ENCODE measurements at regions not wholly inside any gene's neighbourhood (a gene's known extent, or its start where the extent isn't known, plus 50 kb on each side); places are given as distances from the start of the nearest gene placed in this dataset.

DNA sequence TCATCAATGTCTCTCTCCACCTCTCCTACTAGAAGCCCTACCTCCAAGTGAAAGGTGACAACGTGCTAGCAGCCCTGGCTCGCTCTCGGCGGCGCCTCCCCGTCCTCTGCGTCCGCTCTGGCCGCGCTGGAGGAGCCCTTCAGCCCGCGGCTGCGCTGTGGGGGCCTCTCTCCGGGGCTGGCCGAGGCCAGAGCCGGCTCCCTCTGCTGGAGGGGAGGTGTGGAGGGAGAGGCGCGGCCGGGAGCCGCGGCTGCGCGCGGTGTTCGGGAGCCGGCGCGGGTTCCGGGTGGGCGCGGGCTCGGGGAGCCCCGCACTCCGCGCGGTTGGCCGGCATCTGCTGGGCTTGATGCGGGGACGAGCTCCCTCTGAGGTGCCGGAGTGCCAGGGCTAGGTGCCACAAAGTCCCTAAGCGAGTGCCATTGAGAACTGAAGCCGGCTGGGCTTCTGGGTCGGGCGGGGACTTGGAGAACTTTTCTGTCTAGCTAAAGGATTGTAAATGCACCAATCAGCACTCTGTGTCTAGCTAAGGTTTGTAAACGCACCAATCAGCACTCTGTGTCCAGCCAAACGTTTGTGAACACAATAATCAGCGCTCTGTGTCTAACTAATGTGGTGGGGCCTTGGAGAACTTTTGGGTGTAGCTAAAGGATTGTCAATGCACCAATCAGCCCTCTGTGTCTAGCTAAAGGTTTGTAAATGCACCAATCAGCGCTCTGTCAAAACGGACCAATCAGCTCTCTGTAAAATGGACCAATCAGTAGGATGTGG lies 84.8 kb upstream of the ARRDC4 start:
- DNase-seq (peak; percentile 35 to 43), FAIRE-seq (no peak)
- Histone ChIP-seq H3K4me3 (ENCODE audit: low read depth in 1 of 3, low read length in 3 of 3) (peak overlapping the region in 2 of 3 donors; percentile 8 to 37), H3K27ac (ENCODE audit: low read depth in 1 of 3, low read length in 2 of 3) (no peak overlapping the region), H3K27me3 (ENCODE audit: control insufficient read depth in 3 of 3, insufficient read depth in 3 of 3, low read length in 3 of 3) (peaks cover 0 to 2% (median 0%) of the 10 kb centered on the region in 3 donors), H3K9me3 (ENCODE audit: control insufficient read depth in 2 of 2, insufficient read depth in 1 of 2, low read depth in 1 of 2, low read length in 1 of 2) (peaks cover 0 to 3% of the 10 kb centered on the region in 2 donors), H3K36me3 (ENCODE audit: control insufficient read depth in 3 of 3, insufficient read depth in 2 of 3, low read depth in 1 of 3, low read length in 3 of 3) (no peaks in the 10 kb centered on the region), H3K4me1 (ENCODE audit: control insufficient read depth in 3 of 3, insufficient read depth in 2 of 3, low read depth in 1 of 3, low read length in 2 of 3) (no peaks in the 10 kb centered on the region)
- WGBS, 3 donors, result 59 to 64% (median 62%) methylated on average over 46 to 49 of the region's 49 CpGs

DNA sequence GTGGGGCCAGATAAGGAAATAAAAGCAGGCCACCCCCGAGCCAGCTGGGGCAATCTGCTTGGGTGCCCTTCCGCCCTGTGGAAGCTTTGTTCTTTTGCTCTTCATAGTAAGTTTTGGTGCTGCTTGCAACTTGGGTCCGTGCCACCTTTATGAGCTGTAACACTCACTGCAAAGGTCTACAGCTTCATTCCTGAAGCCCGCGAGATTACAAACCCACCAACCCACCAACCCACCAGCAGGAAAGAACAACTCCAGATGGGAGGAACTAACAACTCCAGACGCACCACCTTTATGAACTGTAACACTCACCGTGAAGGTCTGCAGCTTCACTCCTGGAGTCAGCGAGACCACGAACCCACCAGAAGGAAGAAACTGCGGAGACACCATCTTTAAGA lies 84.2 kb upstream of the ARRDC4 start:
- no peak overlapping the region for H3K27ac ChIP-seq (ENCODE audit: low read depth in 1 of 3, low read length in 2 of 3)
- no peaks in the 10 kb centered on the region for H3K36me3 ChIP-seq (ENCODE audit: control insufficient read depth in 3 of 3, insufficient read depth in 2 of 3, low read depth in 1 of 3, low read length in 3 of 3)
- 68 to 85% (median 81%) methylated on average over 10 of the region's 10 CpGs for WGBS, 3 donors
- DNase-seq (no peak), FAIRE-seq (no peak)
- H3K4me3 ChIP-seq (ENCODE audit: low read depth in 1 of 3, low read length in 3 of 3), result no peak overlapping the region
- no peaks in the 10 kb centered on the region for H3K4me1 ChIP-seq (ENCODE audit: control insufficient read depth in 3 of 3, insufficient read depth in 2 of 3, low read depth in 1 of 3, low read length in 2 of 3)
- peaks cover 0 to 2% (median 0%) of the 10 kb centered on the region in 3 donors for H3K27me3 ChIP-seq (ENCODE audit: control insufficient read depth in 3 of 3, insufficient read depth in 3 of 3, low read length in 3 of 3)
- H3K9me3 ChIP-seq (ENCODE audit: control insufficient read depth in 2 of 2, insufficient read depth in 1 of 2, low read depth in 1 of 2, low read length in 1 of 2), result peaks cover 0 to 3% of the 10 kb centered on the region in 2 donors

DNA sequence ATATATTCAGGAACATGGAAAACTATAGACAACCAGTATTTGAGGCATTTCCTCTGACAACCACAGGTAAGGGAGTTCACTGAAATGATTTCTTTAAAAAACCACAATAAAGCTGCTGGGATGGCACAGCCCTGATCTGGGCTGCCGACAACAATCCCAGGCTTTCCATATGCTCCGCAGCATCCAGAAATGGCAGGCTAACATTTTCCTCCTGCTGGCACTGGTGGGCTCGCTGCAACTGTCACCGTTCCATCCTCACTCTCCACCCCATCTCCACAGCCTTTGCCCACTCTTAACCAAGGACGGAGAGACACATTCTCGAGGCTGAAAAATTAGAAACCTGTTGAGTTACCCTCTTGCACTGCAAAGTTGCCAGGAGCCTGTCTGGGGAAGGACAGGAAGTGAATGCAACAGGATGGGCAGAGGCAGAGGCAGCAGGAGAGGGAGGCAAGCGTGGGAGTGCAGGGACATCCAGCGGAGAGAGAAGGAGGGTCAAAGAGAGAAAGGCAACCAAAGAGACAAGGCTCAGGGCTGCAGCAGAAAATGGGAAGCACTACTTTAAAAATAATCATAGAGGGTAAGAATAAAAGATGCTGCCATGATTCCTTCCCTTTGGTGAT lies 79.0 kb upstream of the ARRDC4 start:
- no peak overlapping the region for H3K27ac ChIP-seq (ENCODE audit: low read depth in 1 of 3, low read length in 2 of 3)
- no peak overlapping the region for H3K4me3 ChIP-seq (ENCODE audit: low read depth in 1 of 3, low read length in 3 of 3)
- peaks cover 0 to 2% (median 0%) of the 10 kb centered on the region in 3 donors for H3K27me3 ChIP-seq (ENCODE audit: control insufficient read depth in 3 of 3, insufficient read depth in 3 of 3, low read length in 3 of 3)
- H3K9me3 ChIP-seq (ENCODE audit: control insufficient read depth in 2 of 2, insufficient read depth in 1 of 2, low read depth in 1 of 2, low read length in 1 of 2), result no peaks in the 10 kb centered on the region
- H3K36me3 ChIP-seq (ENCODE audit: control insufficient read depth in 3 of 3, insufficient read depth in 2 of 3, low read depth in 1 of 3, low read length in 3 of 3), result no peaks in the 10 kb centered on the region
- DNase-seq (no peak), FAIRE-seq (no peak)
- 72 to 86% (median 75%) methylated on average over 8 of the region's 8 CpGs for WGBS, 3 donors
- H3K4me1 ChIP-seq (ENCODE audit: control insufficient read depth in 3 of 3, insufficient read depth in 2 of 3, low read depth in 1 of 3, low read length in 2 of 3), result no peaks in the 10 kb centered on the region

DNA sequence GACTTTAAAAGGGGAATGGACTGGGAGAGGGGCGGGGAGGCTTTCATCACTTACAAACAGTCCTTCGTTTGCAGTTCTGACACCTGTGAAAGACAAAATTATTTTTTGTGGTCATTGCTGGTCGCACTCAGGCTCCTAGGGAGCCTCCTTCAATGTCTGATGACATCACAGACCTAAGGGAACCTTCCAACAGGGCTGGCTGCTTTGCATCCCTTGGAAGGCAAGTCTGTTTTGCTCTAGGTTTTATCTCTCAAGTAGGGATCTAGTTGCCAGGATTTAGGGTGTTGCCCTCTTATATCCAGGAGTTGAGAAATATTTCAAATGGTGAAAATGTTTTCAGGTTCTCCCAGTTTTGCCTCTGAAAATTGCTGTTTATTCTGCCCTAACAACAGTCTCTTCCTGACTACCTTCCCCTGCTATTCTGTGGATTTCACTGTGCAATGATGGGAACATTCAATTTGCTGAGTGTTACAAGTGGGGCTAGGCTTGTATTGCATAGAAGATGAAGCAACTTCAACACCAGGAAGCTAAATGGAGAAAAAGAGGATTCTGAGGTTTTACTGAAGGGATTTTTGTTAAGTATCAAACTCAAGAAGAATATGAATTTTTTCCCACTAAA lies 75.9 kb upstream of the ARRDC4 start:
- Histone ChIP-seq H3K27ac (ENCODE audit: low read depth in 1 of 3, low read length in 2 of 3) (no peak overlapping the region), H3K9me3 (ENCODE audit: control insufficient read depth in 2 of 2, insufficient read depth in 1 of 2, low read depth in 1 of 2, low read length in 1 of 2) (no peaks in the 10 kb centered on the region), H3K4me1 (ENCODE audit: control insufficient read depth in 3 of 3, insufficient read depth in 2 of 3, low read depth in 1 of 3, low read length in 2 of 3) (no peaks in the 10 kb centered on the region), H3K27me3 (ENCODE audit: control insufficient read depth in 3 of 3, insufficient read depth in 3 of 3, low read length in 3 of 3) (peaks cover 0 to 2% (median 0%) of the 10 kb centered on the region in 3 donors), H3K36me3 (ENCODE audit: control insufficient read depth in 3 of 3, insufficient read depth in 2 of 3, low read depth in 1 of 3, low read length in 3 of 3) (no peaks in the 10 kb centered on the region), H3K4me3 (ENCODE audit: low read depth in 1 of 3, low read length in 3 of 3) (no peak overlapping the region)
- DNase-seq, result no peak
- FAIRE-seq, result no peak
- 55 to 76% (median 65%) methylated on average over 3 of the region's 3 CpGs for WGBS, 3 donors

DNA sequence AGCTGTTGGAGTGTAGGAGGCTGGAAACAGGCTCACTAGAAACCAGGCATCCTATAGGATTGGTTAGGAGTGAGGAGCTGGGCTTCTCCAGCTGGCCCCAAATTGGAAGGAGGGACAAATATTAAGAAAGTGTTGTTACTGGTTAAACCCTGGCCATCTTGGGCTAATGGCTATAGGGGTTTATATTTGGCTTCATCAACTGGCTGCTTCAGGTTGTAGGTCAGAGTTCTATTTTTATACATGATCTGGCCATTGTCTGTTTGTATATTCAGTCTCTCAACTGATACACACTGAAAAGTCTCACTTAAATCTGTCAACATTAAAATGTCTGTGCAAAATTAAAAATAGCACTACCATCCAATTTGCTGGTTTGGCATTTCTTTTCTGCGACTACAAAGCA lies 70.2 kb upstream of the ARRDC4 start:
- 71 to 92% (median 87%) methylated on average over 1 of the region's 1 CpG for WGBS, 3 donors
- no peak overlapping the region for H3K27ac ChIP-seq (ENCODE audit: low read depth in 1 of 3, low read length in 2 of 3)
- H3K9me3 ChIP-seq (ENCODE audit: control insufficient read depth in 2 of 2, insufficient read depth in 1 of 2, low read depth in 1 of 2, low read length in 1 of 2), result no peaks in the 10 kb centered on the region
- no peak overlapping the region for H3K4me3 ChIP-seq (ENCODE audit: low read depth in 1 of 3, low read length in 3 of 3)
- FAIRE-seq (no peak), DNase-seq (no peak)
- no peaks in the 10 kb centered on the region for H3K36me3 ChIP-seq (ENCODE audit: control insufficient read depth in 3 of 3, insufficient read depth in 2 of 3, low read depth in 1 of 3, low read length in 3 of 3)
- no peaks in the 10 kb centered on the region for H3K27me3 ChIP-seq (ENCODE audit: control insufficient read depth in 3 of 3, insufficient read depth in 3 of 3, low read length in 3 of 3)
- H3K4me1 ChIP-seq (ENCODE audit: control insufficient read depth in 3 of 3, insufficient read depth in 2 of 3, low read depth in 1 of 3, low read length in 2 of 3), result no peaks in the 10 kb centered on the region

GRCh38 chr15:97892167-97892938 lies 68.2 kb upstream of the ARRDC4 start:
- no peaks in the 10 kb centered on the region for H3K9me3 ChIP-seq (ENCODE audit: control insufficient read depth in 2 of 2, insufficient read depth in 1 of 2, low read depth in 1 of 2, low read length in 1 of 2)
- no peaks in the 10 kb centered on the region for H3K36me3 ChIP-seq (ENCODE audit: control insufficient read depth in 3 of 3, insufficient read depth in 2 of 3, low read depth in 1 of 3, low read length in 3 of 3)
- no peaks in the 10 kb centered on the region for H3K4me1 ChIP-seq (ENCODE audit: control insufficient read depth in 3 of 3, insufficient read depth in 2 of 3, low read depth in 1 of 3, low read length in 2 of 3)
- H3K4me3 ChIP-seq (ENCODE audit: low read depth in 1 of 3, low read length in 3 of 3), result no peak overlapping the region
- H3K27me3 ChIP-seq (ENCODE audit: control insufficient read depth in 3 of 3, insufficient read depth in 3 of 3, low read length in 3 of 3), result no peaks in the 10 kb centered on the region
- 86 to 91% (median 90%) methylated on average over 13 of the region's 13 CpGs for WGBS, 3 donors
- no peak for DNase-seq
- H3K27ac ChIP-seq (ENCODE audit: low read depth in 1 of 3, low read length in 2 of 3), result no peak overlapping the region
- FAIRE-seq, result no peak

DNA sequence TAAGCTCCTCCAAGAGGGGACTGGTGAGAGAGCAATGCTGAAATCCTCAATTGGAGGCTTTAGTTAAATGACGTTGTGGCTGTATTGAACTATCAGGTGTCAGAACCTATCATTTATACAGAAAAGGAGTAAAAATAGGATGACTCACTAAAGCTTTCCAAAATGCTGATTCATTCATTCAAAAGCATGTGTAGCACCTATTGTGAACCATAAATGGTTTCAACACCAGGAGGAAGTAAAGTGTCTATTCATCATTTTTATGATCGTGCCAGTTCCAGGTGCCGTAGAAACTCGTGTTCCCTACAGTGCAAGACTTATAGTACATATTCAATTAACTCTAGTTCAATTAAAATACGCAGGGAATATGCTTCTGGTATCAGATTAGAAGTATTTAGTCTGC lies 66.5 kb upstream of the ARRDC4 start:
- Histone ChIP-seq H3K27ac (ENCODE audit: low read depth in 1 of 3, low read length in 2 of 3) (no peak overlapping the region), H3K4me3 (ENCODE audit: low read depth in 1 of 3, low read length in 3 of 3) (no peak overlapping the region), H3K4me1 (ENCODE audit: control insufficient read depth in 3 of 3, insufficient read depth in 2 of 3, low read depth in 1 of 3, low read length in 2 of 3) (no peaks in the 10 kb centered on the region), H3K27me3 (ENCODE audit: control insufficient read depth in 3 of 3, insufficient read depth in 3 of 3, low read length in 3 of 3) (no peaks in the 10 kb centered on the region), H3K9me3 (ENCODE audit: control insufficient read depth in 2 of 2, insufficient read depth in 1 of 2, low read depth in 1 of 2, low read length in 1 of 2) (no peaks in the 10 kb centered on the region), H3K36me3 (ENCODE audit: control insufficient read depth in 3 of 3, insufficient read depth in 2 of 3, low read depth in 1 of 3, low read length in 3 of 3) (no peaks in the 10 kb centered on the region)
- FAIRE-seq (no peak), DNase-seq (peak in 1 of 2 donors; percentile 32)
- 12 to 36% (median 23%) methylated on average over 5 of the region's 5 CpGs for WGBS, 3 donors

GRCh38 chr15:97899981-97900380 lies 60.5 kb upstream of the ARRDC4 start:
- Histone ChIP-seq H3K9me3 (ENCODE audit: control insufficient read depth in 2 of 2, insufficient read depth in 1 of 2, low read depth in 1 of 2, low read length in 1 of 2) (no peaks in the 10 kb centered on the region), H3K4me1 (ENCODE audit: control insufficient read depth in 3 of 3, insufficient read depth in 2 of 3, low read depth in 1 of 3, low read length in 2 of 3) (peaks cover 0 to 3% (median 0%) of the 10 kb centered on the region in 3 donors), H3K4me3 (ENCODE audit: low read depth in 1 of 3, low read length in 3 of 3) (no peak overlapping the region), H3K27ac (ENCODE audit: low read depth in 1 of 3, low read length in 2 of 3) (no peak overlapping the region), H3K36me3 (ENCODE audit: control insufficient read depth in 3 of 3, insufficient read depth in 2 of 3, low read depth in 1 of 3, low read length in 3 of 3) (no peaks in the 10 kb centered on the region), H3K27me3 (ENCODE audit: control insufficient read depth in 3 of 3, insufficient read depth in 3 of 3, low read length in 3 of 3) (peaks cover 0 to 13% (median 0%) of the 10 kb centered on the region in 3 donors)
- FAIRE-seq (no peak), DNase-seq (no peak)
- 52 to 90% (median 86%) methylated on average over 5 of the region's 5 CpGs for WGBS, 3 donors

Measured in small intestine (tissue), 7 donors.